SHP77 treated with DMSO at 0.1 percent for 48 hours (cell line): ENCODE measurements at regions not wholly inside any gene's neighbourhood (a gene's known extent, or its start where the extent isn't known, plus 50 kb on each side); places are given as distances from the start of the nearest gene placed in this dataset.
"Not testable (repeated sequence)": the region's sequence is repeated elsewhere in the genome, so short reads cannot be mapped to it uniquely, and the experiment has no call there.

Experiments
- DNase-seq: peaks from one replicate; lab custom pipeline; 2025; lab: John Stamatoyannopoulos, UW

DNA sequence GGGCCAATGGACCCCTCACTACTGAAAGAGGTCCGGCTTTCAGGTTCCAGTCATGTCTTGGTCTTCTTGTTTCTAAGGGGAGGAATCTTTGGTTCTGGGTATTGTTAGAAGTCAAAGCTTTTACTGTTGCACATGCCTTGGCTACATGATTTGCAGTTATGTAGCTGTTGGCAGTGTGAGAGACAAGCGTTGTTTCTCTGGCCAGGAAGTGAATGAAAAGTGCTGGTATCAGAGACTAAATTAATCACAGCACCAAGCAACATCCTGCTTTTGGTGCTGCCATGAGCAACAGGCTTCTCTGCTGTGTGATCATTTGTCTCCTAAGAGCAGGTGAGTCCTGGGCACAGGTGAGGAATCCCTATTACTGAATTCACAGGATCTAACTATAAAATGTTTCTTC, 100.1 kb upstream of the PRSS3 start:
- no peak for DNase-seq

DNA sequence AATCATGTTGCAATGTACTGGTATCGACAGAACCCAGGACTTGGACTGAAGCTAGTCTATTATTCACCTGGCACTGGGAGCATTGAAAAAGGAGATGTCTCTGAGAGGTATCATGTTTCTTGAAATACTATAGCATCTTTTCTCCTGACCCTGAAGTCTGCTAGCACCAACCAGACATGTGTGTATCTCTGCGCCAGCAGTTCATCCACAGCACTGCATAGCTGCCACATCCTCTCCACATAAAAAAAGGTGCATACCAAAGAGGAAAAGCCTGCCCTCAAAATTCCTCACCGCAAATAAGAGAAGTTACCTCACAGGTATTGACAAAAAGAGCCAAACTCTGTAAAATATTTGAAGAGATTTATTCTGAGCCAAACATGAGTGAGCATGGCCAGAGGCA, 99.5 kb upstream of the PRSS3 start:
- DNase-seq, result no peak

DNA sequence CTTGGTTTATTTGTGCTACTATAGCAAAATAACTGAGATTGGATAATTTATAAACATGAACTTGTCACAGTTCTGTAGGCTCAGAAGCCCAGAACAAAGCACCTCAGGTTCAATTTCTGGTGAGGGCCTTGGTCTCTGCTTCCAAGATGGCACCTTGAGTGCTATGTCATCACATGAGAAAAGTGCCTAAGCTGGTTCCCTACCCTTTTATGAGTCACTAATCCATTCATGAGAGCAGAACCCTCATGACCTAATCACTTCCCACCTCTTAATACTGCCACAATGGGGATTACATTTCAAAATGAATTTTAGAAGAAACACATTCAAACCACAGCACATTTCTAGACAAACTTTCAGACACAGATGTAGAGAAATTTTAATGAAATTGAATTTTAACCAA, 98.2 kb upstream of the PRSS3 start:
- DNase-seq, result no peak

DNA sequence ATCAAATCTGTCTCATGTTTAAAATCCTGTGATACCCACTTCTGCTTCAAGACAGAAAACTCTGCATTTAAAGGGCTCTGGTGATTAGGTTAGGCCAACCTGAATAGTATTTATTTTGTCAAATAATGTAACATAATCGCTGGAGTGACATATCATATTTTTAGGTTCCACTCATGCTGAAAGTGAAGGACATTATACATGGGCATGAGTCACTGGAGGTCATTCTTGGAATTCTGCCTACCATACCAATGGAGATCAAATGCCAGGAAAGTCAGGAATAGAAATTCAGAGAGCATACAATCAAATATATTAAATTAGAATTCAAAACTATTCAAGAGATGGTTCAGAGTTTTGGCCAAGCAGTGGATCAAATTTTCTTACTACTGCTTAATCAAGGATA, 97.1 kb upstream of the PRSS3 start:
- DNase-seq, result no peak

DNA sequence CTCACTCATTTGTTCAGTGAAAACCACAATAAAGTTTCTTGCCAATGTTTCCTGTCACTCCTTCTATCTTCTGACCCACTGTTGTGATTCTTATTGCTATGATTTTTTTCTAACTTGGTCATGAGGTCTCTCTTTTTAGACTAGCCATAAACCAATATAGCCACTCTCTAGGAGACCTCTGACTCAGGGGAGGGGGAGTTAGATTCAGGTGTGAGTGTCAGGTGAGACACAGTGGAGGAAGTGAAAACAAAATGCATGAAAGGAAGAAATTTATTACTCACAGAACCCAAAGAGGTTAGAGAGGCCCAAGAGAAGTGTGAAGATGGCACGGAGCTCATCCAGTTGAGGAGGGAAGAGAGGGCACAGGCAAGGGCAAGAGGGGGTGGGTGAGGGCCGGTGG, 94.4 kb upstream of the PRSS3 start:
- not testable (repeated sequence) for DNase-seq

DNA sequence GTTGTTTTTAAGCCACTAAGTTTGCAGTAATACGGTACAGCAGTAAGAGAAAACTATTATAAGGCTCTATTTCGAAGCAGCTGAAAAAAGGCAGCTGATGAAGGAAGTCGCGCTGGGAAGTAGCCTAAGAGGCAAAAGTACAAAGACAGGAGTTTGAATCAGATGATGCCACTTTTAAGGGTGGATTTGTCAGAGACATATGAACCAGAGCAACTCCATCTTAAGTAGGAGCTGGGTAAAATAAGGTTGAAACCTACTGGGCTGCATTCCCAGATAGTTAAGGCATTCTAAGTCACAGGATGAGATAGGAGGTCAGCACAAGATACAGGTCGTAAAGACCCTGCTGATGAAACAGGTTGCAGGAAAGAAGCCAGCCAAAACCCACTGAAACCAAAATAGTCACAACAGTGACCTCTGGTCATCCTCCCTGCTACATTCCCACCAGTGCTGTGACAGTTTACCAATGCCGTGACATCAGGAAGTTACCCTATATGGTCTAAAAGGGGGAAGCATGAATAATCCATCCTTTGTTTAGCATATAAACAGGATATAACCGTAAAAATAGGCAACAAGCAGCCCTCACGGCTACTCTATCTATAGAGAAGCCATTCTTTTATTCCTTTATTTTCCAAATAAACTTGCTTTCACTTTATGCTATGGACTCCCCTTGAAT, 91.8 kb upstream of the PRSS3 start:
- DNase-seq, result no peak

DNA sequence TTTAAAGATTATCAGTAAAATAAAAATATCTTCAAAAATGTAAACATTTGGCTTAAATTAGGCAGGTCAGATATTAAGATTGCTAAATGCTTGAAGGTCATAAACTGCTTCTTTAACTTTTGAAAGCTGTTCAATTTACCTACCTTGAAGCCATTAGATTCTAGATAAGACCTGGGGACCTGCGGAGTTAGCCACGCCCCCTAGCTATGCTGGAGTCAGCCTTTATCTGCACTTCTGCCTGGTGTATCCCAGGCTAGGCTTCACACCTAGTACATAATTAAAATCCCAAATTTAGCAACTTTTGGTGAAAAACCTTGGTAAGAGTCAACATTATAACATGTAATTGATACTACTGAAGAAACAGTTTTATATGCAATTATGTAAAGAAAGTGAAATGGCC, 89.9 kb upstream of the PRSS3 start:
- not testable (repeated sequence) for DNase-seq

DNA sequence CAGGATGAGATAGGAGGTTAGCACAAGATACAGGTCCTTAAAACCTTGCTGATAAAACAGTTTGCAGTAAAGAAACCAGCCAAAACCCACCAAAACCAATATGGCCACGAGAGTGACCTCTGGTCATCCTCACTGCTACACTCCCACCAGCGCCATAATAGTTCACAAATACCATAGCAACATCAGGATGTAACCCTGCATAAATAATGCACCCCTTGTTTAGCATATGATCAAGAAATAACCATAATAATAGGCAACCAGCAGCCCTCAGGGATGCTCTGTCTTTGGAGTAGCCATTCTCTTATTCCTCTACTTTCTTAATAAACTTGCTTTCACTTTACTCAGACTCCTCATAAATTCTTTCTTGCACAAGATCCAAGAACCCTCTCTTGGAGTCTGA, 86.9 kb upstream of the PRSS3 start:
- DNase-seq, result no peak

DNA sequence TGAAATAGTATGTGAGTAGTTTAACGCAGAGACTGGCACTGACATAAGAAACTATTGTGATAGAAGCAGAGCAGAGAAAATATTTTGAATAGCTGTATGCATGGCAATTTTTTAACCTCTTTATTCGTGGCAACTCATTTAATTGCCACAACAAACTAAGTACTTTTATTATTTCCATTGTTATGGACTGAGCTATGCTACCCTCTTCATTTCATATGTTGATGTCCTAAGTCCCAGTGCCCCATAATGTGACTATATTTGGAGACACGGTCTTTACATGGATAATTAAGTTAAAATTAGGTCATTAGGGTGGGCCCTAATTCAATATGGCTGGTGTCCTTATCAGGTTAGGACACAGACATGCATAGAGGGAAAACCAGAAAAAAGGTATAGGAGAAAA, 86.1 kb upstream of the PRSS3 start:
- no peak for DNase-seq

DNA sequence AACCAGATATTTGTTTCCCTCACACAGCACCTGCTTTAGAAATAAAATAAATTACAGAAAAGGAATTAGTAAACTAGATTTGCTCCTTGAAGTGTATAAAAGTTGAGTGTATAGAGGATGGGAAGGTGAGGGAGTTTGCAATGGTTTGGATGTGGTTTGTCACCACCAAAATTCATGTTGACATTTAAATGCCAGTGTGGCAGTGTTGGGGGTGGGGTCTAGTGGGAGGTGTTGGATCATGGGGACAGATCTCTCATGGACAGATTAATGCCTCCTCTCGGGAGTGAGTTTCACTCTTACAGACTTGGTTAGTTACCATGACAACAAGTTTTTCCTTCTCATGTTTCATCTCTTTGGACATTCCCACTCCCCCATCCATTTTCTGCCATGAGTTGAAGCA, 83.9 kb upstream of the PRSS3 start:
- DNase-seq, result not testable (repeated sequence)

DNA sequence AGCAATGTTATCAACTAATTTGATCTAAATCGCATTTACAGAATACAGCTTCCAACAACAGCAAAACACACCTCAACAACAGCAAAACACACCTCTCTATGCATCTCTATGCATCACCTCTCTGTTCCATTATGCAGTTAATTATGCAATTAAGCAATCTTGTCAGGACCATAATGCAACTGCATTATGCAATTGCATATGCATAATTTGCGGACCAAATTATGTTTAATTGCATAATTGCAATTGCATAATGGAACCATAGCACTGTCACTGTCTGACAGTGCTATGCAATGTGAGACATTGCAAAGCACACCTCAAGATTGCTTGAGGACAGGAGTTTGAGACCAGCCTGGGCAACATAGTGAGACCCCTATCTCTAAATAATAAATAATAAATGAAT, 80.4 kb upstream of the PRSS3 start:
- no peak for DNase-seq

DNA sequence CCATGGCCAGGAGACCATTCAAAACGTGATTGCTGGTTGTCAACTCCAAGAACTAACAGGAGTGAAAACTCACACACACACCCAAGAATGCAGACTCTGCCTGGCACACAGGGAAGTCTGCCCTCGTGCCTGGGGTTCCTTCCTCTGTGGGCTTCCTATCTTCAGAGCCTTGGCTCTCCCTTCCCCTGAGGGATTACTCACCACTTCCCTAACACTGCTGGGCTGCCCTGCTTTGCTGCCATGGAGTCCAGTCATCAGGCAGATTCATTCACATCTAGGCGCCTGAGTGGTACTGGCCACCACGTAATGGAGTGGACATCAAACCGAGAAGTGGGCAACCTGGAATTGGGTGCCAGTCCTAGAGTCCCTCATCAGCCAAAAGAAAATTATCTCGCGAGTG, 76.4 kb upstream of the PRSS3 start:
- no peak for DNase-seq

DNA sequence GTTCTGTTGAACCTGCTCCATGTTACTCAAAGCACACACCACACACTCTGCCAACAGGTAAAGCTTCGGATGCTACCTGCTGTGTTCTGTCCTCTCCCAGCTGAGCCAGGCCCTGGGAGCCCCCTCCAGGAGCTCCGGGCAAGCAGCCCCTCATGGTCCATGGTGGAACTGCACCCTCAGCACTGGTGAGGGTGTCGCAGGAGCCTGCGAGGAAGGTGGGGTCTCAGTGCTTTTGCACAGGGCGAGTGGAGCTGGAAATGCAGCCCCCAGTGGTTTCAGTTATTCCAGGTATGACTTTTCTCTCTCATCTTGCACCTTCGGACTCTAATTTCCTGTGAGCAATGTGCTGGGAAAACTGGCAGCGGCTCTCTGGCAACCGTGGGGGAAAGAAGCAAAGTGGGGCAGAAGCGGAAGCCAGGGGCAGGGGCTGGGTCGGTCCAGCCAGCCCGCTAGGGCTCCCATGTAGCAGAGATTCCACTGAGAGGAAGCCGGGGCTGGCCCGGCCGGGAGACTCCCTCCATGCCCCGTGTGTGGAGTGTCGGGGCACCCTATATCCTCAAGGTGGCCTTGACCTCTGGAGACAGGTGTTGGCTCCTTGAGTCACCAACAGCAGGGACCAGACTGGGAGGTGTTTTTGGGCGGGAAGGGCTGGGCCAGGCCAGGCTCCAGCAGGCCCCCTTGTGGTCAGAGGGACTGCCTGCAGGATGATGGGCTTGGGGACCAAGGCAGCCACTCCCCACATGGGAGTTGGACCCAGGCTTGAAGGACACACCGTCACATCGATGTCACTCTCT, 75.6 kb upstream of the PRSS3 start:
- DNase-seq, result no peak

DNA sequence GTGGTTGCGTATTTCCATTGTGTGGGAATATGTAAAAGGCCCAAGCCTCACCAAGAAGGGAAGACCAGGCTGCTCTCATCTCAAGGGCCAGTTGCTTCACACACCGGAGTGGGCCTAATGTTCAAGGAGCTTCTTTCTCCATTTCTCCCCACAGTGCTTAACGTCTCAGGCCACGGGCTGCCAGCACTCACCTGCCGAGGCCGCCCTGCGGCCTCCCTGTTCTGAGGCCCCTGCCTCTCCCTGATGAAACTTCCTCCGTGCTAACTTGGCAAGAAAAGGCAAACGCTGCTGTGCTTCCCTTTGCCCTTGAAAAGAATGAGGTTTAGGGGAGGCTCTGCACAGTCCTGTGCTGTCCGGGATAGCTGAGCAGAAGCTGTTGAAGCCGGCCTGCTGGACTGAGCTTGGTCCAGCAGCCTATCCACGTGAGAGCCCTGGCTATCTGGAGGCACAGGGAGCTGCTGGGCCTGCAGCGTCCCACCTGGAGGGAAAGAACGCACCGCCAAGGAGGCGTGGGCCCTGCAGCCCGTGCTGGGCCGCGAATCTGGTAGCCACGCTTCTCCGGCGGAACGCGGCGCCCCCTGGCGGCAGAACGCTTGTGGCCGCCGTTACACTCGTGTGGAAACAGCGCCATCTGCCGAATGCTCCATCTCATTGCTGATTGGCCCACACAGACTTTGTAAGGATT, 73.5 kb upstream of the PRSS3 start:
- DNase-seq, result peak; percentile 30

DNA sequence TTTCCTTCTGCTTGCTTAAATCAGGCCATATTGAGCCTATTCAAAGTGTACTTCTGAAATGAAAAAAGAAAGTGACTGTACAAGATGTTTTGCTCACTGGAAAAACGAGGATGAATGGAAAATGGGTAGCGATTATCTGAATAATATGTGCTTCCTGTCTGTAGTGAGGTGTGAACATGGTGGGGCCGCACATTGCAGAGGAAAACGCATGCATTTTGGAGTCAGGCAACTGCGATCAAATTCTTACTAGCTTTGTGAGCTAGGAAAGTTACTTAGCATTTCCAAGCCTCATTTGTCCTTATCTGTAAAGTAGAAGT, 73.0 kb upstream of the PRSS3 start:
- DNase-seq, result no peak

DNA sequence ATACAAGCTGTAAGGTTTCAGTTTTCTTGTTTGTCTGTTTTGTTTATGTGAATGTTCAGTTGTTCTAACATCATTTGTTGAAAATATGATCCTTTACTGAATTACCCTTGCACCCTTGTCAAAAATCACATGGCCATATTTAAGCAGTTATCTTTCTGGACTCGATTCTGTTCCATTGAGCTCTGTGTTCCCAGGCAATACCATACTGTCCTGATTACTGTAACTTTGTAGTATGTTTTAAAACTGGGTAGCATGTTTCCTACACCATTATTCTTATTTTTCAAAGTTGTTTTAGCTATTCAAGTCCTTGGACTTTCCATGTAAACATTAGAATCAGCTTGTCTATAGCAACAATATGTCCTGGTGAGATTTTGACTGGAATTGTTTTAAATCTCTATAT, 66.7 kb upstream of the PRSS3 start:
- DNase-seq, result no peak

DNA sequence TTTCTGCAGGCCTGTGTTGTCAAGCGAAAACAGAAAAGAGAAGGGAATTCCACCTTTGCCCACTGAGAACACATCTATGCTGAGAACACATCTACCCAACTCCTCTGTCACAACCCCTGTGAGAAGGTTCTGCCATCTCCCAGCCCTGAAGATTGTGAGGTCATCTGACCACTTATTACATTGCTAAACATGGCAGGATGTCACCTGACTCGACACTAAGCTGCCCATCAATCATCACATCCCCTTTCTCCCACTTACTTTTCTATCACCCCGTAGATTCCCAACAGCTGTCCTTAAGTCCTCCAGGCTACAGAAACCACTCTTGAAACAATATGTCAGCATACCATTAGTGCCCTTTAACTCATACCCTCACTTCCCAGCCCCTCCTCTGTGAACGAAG, 64.2 kb upstream of the PRSS3 start:
- no peak for DNase-seq

DNA sequence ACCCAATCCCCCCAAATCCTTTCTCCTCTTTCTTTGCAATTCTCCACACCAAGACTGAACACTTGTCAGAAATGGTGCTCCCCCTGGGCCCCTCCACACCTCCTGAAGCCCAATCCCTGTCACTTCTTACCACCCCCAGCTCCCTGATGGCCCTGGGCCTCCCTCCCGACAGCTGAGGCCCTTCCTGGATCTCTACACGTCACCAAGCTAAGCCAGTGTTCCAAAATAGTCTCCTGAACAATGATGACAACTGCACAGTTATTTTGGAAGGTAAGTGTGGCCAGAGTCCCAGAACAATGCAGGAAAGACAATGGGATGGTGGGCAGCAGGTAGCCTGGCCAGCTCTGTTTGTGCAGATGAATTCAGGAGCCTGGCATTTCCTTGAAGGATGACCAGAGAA, 63.7 kb upstream of the PRSS3 start:
- no peak for DNase-seq

DNA sequence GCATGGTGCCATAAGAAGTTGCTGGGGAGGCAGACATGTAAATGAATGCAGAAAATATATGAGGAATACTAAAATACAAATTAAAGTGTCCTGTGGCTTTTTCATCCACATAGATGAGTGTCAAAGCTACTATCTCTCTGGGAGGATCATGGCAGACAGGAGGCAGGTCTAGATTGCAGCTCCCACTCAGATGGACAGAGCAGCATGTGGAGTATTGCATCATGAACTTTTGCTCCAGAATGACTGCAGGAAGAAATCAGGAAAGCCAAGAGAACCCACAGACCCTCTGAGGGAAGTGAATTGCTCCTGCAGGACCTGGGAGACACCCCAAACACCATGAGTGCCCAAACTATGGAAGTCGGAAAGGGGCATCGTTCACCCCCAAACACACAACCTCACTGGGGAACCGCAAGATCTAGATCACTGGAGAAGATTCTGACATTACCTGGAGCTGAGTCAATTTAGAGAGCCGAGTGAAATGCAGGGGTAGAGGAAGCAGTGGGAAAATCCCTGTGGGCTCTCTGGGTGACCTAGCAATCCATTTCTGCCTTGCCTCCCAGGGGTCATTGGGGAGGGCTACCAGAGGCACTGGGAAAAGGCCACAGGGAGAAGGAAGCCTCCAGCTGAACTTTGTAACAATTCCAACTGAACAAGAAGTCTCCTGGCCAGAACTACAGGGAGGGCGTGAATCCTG, 61.0 kb upstream of the PRSS3 start:
- DNase-seq, result not testable (repeated sequence)

DNA sequence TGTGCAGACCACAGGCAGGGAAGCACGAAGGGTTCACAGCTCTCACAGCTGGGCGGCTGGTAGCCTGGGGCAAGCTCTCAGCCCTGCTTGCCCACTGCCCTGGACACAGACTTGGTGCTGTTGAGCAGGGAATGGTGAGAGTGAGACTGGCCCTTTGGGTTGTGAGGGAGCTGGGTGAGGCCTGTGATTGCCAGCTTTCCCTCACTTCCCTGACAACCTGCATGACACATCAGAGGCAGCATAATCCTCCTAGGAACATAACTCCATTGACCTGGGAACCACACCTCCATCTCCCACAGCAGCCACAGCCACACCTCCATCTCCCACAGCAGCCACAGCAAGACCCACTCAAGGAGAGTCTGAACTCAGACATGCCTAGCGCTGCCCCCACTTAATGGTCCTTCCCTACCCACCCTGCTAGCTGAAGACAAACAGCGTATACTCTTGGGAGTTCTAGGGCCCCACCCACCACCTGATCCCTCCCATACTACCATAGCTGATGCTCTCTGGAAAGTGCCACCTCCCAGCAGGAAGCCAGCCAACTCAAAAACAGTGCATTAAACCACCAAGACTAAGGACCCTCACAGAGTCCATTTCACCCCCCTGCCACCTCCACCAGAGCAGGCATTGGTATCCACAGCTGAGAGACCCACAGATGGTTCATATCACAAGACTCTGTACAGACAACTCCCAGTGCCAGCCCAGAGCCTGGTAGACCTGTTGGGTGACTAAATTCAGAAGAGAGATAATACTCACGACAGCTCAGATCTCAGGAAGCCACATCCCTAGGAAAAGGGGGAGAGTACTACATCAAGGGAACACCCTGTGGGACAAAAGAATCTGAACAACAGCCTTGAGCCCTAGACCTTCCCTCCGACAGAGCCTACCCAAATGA, 60.2 kb upstream of the PRSS3 start:
- DNase-seq, result not testable (repeated sequence)

DNA sequence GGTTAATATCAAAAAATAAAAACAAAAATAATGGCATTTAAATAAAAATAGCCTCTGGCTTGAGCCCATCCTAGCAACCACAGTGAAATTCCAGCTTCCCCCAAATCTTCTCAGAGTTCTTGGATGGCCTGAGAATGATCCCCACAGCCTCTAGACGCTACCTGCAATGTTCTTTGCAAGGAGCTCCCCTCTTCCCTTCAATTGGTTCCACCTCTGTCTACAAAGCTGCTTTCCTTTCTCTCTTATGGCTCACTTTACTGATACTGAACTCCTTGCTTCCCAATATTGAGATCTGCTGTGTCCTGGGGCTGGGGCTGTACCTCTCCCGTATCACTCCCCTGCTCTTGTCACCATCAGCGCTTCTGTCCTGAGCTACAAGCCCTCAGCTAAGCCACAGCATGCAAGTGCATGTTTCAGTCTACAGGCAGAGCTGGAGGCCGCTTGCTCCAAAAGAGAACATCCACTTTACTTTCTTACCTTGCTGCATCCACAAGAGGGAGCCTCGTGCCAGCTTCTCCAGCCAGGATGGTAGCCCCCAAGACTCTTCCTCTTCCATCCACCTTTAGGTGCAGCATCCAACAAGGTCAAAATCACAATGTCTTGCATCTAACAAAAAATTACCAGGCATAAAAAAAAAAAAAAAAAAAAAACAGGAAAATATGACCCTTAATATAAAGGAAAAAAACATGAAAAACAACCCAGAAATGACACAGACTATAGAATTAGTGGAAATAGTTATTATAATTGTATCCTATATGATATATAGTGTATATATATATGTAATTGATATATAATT, 57.4 kb upstream of the PRSS3 start:
- DNase-seq, result no peak
